GM12878 (cell line): ENCODE measurements at regions not wholly inside any gene's neighbourhood (a gene's known extent, or its start where the extent isn't known, plus 50 kb on each side); places are given as distances from the start of the nearest gene placed in this dataset.

Experiments used
- ATAC-seq: fragments of 200-7000 bp; cut with Tn5 transposase; 3 replicates; pipeline ENCODE4 v1.9.1; 2020; ENCODE audit warnings: mild to moderate bottlenecking, moderate library complexity
- BruUV-seq: library from RNA; stranded (reverse); fragments of 400-500 nt; replicated peaks from 2 replicates; lab custom pipeline; 2021; lab: Mats Ljungman, UMichigan
- CTCF ChIA-PET: fragments of 300-600 bp; sonication (Branson Sonifier 250); formaldehyde crosslinking; extraction: SDS; loops from one replicate; lab custom pipeline; 2021; ENCODE audit warnings: inconsistent platforms; lab: Yijun Ruan, JAX
- POLR2A ChIA-PET: fragments of 350-600 bp; formaldehyde crosslinking; extraction: SDS; loops from one replicate; lab custom pipeline; 2021; ENCODE audit warnings: inconsistent platforms; lab: Charles Lee
- RAD21 ChIA-PET: fragments of 300-600 bp; sonication (Branson Sonifier 250); formaldehyde crosslinking; loops from one replicate; lab custom pipeline; 2023; ENCODE audit warnings: antibody characterized with exemption; ENCODE audit not compliant: unreplicated experiment; lab: Charles Lee
- SMC1A ChIA-PET: fragments of 300-600 bp; sonication (Branson Sonifier 250); formaldehyde crosslinking; loops from one replicate; lab custom pipeline; 2023; ENCODE audit not compliant: unreplicated experiment, uncharacterized antibody; lab: Charles Lee
- DNase-seq: peaks from one replicate; pipeline ENCODE4 v3.0.0-alpha.2; 2011; ENCODE audit warnings: low read depth, low spot score
- FAIRE-seq: peaks from 3 replicates; lab custom pipeline; 2011; peaks lifted over from hg19 to GRCh38; lab: Jason Lieb, UNC
- H2AFZ ChIP-seq: 2 replicates; pipeline ENCODE4 v1.6.0; 2011; ENCODE audit warnings: low read depth, low read length, control low read depth; ENCODE audit not compliant: control insufficient read depth
- H3K27ac ChIP-seq: 2 replicates; pipeline ENCODE4 v1.5.1; 2011; ENCODE audit warnings: control low read depth; ENCODE audit not compliant: control insufficient read depth, insufficient read depth
- H3K27me3 ChIP-seq, 2 experiments: replicated peaks in 1 of 2; 2 replicates each; pipeline versions ENCODE4 v1.6.0 to v1.6.1; 2011; ENCODE audit warnings: low read length in 1 of 2; ENCODE audit not compliant: control insufficient read depth in 2 of 2, insufficient read depth in 2 of 2
- H3K36me3 ChIP-seq, 2 experiments: 2 replicates each; pipeline ENCODE4 v1.5.1; 2011; ENCODE audit warnings: low read length in 1 of 2; ENCODE audit not compliant: control insufficient read depth in 2 of 2, insufficient read depth in 2 of 2
- H3K4me1 ChIP-seq: 2 replicates; pipeline ENCODE4 v1.6.1; 2011; ENCODE audit warnings: mild to moderate bottlenecking, low read length, moderate library complexity, mixed read lengths; ENCODE audit not compliant: control insufficient read depth, insufficient read depth
- H3K4me2 ChIP-seq: 2 replicates; pipeline ENCODE4 v1.6.0; 2011; ENCODE audit warnings: control low read depth; ENCODE audit not compliant: control insufficient read depth, insufficient read depth
- H3K4me3 ChIP-seq: fragments of 200-600 bp; sonication (generic); 2 replicates; pipeline ENCODE4 v1.5.1; 2016
- H3K79me2 ChIP-seq: 2 replicates; pipeline ENCODE4 v1.6.0; 2011; ENCODE audit warnings: low read length; ENCODE audit not compliant: control insufficient read depth, insufficient read depth
- H3K9ac ChIP-seq: 2 replicates; pipeline ENCODE4 v1.8.0; 2011; ENCODE audit warnings: low read length, control low read depth, mixed read lengths; ENCODE audit not compliant: control insufficient read depth, insufficient read depth
- H3K9me3 ChIP-seq: replicated peaks from 3 replicates; pipeline ENCODE4 v1.5.1; 2011; ENCODE audit warnings: mild to moderate bottlenecking, low read length; ENCODE audit not compliant: control insufficient read depth, insufficient read depth
- H4K20me1 ChIP-seq: 2 replicates; pipeline ENCODE4 v1.6.0; 2011; ENCODE audit not compliant: control insufficient read depth, insufficient read depth
- BHLHE40 ChIP-seq, 2 experiments: fragments of 450-650 bp in 1 of 2; IDR thresholded peaks; 2 replicates each; pipeline ENCODE4 v1.6.1; 2011 to 2017; ENCODE audit warnings: low read depth in 2 of 2, borderline replicate concordance in 1 of 2, improper control_type of control experiment in 1 of 2, low read length in 1 of 2, mild to moderate bottlenecking in 1 of 2
- BMI1 ChIP-seq: fragments of 450-650 bp; IDR thresholded peaks from 2 replicates; pipeline ENCODE4 v1.6.1; 2016; ENCODE audit warnings: mild to moderate bottlenecking, moderate library complexity, borderline replicate concordance
- CBX5 ChIP-seq: sonication (generic); IDR thresholded peaks from 2 replicates; pipeline ENCODE4 v1.6.1; 2016; ENCODE audit warnings: low read depth, moderate library complexity, mild to moderate bottlenecking, inconsistent platforms
- CREB1 ChIP-seq: IDR thresholded peaks from 2 replicates; pipeline ENCODE4 v1.6.1; 2012; ENCODE audit warnings: low read depth, mild to moderate bottlenecking, inconsistent platforms
- EP300 ChIP-seq, 2 experiments: fragments of 150-350 bp in 1 of 2; IDR thresholded peaks; 2 replicates each; pipeline ENCODE4 v1.6.1; 2011 to 2012; ENCODE audit warnings: low read depth in 2 of 2, low read length in 2 of 2, borderline replicate concordance in 1 of 2, improper control_type of control experiment in 1 of 2, inconsistent platforms in 1 of 2; ENCODE audit not compliant: control insufficient read depth in 1 of 2
- GABPA ChIP-seq: IDR thresholded peaks from 2 replicates; pipeline ENCODE4 v1.6.1; 2014; ENCODE audit warnings: antibody characterized with exemption, low read depth, mild to moderate bottlenecking, inconsistent platforms
- HCFC1 ChIP-seq: fragments of 150-350 bp; IDR thresholded peaks from 2 replicates; pipeline ENCODE4 v1.6.1; 2014; ENCODE audit warnings: low read length
- PAX8 ChIP-seq: fragments of 450-650 bp; IDR thresholded peaks from 2 replicates; pipeline ENCODE4 v1.6.1; 2017; ENCODE audit warnings: mild to moderate bottlenecking, moderate library complexity
- PKNOX1 ChIP-seq: fragments of 450-650 bp; IDR thresholded peaks from 2 replicates; pipeline ENCODE4 v1.6.1; 2016; ENCODE audit warnings: mild to moderate bottlenecking
- PML ChIP-seq: IDR thresholded peaks from 2 replicates; pipeline ENCODE4 v1.6.1; 2012; ENCODE audit warnings: low read length, inconsistent platforms
- POLR2AphosphoS2 ChIP-seq: IDR thresholded peaks from 2 replicates; pipeline ENCODE4 v1.6.1; 2011; ENCODE audit warnings: low read depth, mild to moderate bottlenecking, low read length, improper control_type of control experiment, moderate library complexity
- SMC3 ChIP-seq: IDR thresholded peaks from 2 replicates; pipeline ENCODE4 v1.6.1; 2011; ENCODE audit warnings: low read length, improper control_type of control experiment, borderline replicate concordance
- STAT3 ChIP-seq: IDR thresholded peaks from 2 replicates; pipeline ENCODE4 v1.6.1; 2011; ENCODE audit warnings: low read depth, low read length, improper control_type of control experiment
- SUPT20H ChIP-seq: IDR thresholded peaks from 2 replicates; pipeline ENCODE4 v1.6.1; 2011; ENCODE audit warnings: low read depth, mild to moderate bottlenecking, low read length, moderate library complexity, borderline replicate concordance; ENCODE audit not compliant: control insufficient read depth
- ZNF622 ChIP-seq: fragments of 450-650 bp; IDR thresholded peaks from 2 replicates; pipeline ENCODE4 v1.6.1; 2017; ENCODE audit warnings: mild to moderate bottlenecking, inconsistent platforms
- WGBS: methylation state at CpG from one replicate; pipeline ENCODE4 v1.1.6; 2016; ENCODE audit warnings: low lambda C conversion rate; ENCODE audit not compliant: insufficient replicate concordance, insufficient coverage; ENCODE audit errors: missing lambda C conversion rate; 5-methylcytosine and 5-hydroxymethylcytosine counted together
- in situ Hi-C: fragments of 300-500 bp; cut with MboI; formaldehyde crosslinking; loops from 9 replicates; pipeline ENCODE4 v1.14.3; 2018; ENCODE audit warnings: mixed read lengths
- intact Hi-C: fragments of 100-400 bp; cut with micrococcal nuclease; formaldehyde crosslinking; loops from one replicate; pipeline ENCODE4 v1.14.2; 2022; ENCODE audit not compliant: unreplicated experiment
- TF ChIP-seq, protein P1 (sequence below): fragments of 450-650 bp; IDR thresholded peaks from 2 replicates; pipeline ENCODE4 v1.6.1; 2017; ENCODE audit warnings: low read depth, mild to moderate bottlenecking, moderate library complexity
- TF ChIP-seq, protein P2 (sequence below): IDR thresholded peaks from 2 replicates; pipeline ENCODE4 v1.6.1; 2011; ENCODE audit warnings: mild to moderate bottlenecking, low read depth, low read length, moderate library complexity; ENCODE audit not compliant: insufficient replicate concordance
- TF ChIP-seq, protein P3 (sequence below): fragments of 450-650 bp; IDR thresholded peaks from 2 replicates; pipeline ENCODE4 v1.6.1; 2016; ENCODE audit warnings: mild to moderate bottlenecking

DNA sequence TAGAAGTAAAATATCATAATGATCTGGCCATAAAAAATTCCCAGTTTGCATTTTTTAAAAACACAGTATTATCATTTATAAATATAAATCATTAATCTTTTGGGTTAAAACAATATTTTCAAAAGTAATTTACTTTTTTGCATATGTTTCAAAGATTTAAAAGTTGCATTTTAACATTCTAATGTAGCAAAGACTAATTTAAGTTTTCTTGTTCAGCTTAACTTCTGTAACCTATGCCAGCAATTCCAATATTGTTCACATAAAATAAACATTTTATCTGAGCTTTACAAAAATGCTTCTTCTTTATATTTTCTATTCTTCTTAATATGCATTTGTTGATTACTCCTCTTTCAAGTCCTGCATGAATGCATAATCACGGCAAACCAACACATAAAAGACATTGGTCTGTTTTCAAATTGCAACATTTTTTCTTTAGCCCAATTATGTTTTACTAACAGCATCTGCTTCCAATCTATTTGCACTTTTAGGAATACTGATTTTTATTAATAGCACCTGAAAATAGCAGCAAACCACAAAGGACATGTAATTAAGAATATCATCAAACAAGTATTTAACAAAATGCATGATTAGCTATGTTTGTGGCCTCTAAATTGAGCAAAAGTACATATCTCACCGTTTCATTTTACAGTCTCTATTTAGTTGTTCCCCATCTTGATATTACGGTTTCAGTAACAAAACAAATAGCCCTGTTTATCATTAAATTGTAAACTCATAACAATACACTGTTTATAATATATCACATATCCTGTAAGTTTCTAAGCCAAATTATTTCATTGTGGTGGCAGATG lies 286.9 kb upstream of the NFE2L3 start:
- Histone ChIP-seq H3K27me3 (peaks cover 0 to 20% of the 10 kb centered on the region in 2 experiments; a peak in 3 of 4 replicates), H2AFZ (no peak overlapping the region), H3K79me2 (no peaks in the 10 kb centered on the region), H4K20me1 (no peaks in the 10 kb centered on the region), H3K4me3 (no peak overlapping the region), H3K9ac (no peak overlapping the region), H3K27ac (no peak overlapping the region), H3K36me3 (no peaks in the 10 kb centered on the region), H3K9me3 (peaks cover 2% of the 10 kb centered on the region; the same call in 2 of the 3 replicates), H3K4me2 (no peak overlapping the region), H3K4me1 (no peaks in the 10 kb centered on the region)
- 25% methylated on average over 3 of the region's 3 CpGs for WGBS
- CTCF ChIA-PET, result interaction anchor here (0.7 to 2.2 kb wide), 4 partner anchors 11 to 998 kb away, joined by 3 to 8 read pairs (median 4); no protein-coding TSS in a partner anchor
- DNase-seq (no peak), ATAC-seq (no peak), FAIRE-seq (peak; percentile 71)
- intact Hi-C loops, result no loop called here
- in situ Hi-C loops, result loop anchor here (5.0 kb wide), 1 partner anchor 1292 kb away; the partner anchor contains the start of gene HOXA7
- SMC1A ChIA-PET, result interaction anchor here (0.9 to 1.5 kb wide), 6 partner anchors 8 to 571 kb away, joined by 3 to 6 read pairs (median 4); no protein-coding TSS in a partner anchor
- no TSS peak for BruUV-seq
- RAD21 ChIA-PET, result no interaction called here
- POLR2A ChIA-PET, result interaction anchor here (0.6 kb wide), 1 partner anchor 9 kb away, joined by 3 read pairs; no protein-coding TSS in a partner anchor
- TF ChIP-seq CBX5 (no peak), GABPA (no peak), BMI1 (no peak; the same call in 1 of the 2 replicates), SMC3 (no peak), CREB1 (no peak), BHLHE40 (IDR thresholded peaks at IDR 0.05; ENCODE audit: borderline replicate concordance in 1 of 2, low read depth in 2 of 2, low read length in 1 of 2) (no peak), PKNOX1 (no peak), EP300 (IDR thresholded peaks at IDR 0.05; ENCODE audit: borderline replicate concordance in 1 of 2, control insufficient read depth in 1 of 2, low read depth in 2 of 2, low read length in 2 of 2) (no peak), SUPT20H (no peak), PML (no peak), HCFC1 (no peak), STAT3 (no peak), ZNF622 (no peak), POLR2AphosphoS2 (no peak), PAX8 (no peak)
- TF ChIP-seq, protein P1, sequence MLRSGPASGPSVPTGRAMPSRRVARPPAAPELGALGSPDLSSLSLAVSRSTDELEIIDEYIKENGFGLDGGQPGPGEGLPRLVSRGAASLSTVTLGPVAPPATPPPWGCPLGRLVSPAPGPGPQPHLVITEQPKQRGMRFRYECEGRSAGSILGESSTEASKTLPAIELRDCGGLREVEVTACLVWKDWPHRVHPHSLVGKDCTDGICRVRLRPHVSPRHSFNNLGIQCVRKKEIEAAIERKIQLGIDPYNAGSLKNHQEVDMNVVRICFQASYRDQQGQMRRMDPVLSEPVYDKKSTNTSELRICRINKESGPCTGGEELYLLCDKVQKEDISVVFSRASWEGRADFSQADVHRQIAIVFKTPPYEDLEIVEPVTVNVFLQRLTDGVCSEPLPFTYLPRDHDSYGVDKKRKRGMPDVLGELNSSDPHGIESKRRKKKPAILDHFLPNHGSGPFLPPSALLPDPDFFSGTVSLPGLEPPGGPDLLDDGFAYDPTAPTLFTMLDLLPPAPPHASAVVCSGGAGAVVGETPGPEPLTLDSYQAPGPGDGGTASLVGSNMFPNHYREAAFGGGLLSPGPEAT, result no peak
- TF ChIP-seq, protein P2, sequence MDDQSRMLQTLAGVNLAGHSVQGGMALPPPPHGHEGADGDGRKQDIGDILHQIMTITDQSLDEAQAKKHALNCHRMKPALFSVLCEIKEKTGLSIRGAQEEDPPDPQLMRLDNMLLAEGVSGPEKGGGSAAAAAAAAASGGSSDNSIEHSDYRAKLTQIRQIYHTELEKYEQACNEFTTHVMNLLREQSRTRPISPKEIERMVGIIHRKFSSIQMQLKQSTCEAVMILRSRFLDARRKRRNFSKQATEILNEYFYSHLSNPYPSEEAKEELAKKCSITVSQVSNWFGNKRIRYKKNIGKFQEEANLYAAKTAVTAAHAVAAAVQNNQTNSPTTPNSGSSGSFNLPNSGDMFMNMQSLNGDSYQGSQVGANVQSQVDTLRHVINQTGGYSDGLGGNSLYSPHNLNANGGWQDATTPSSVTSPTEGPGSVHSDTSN, result no peak
- TF ChIP-seq, protein P3, sequence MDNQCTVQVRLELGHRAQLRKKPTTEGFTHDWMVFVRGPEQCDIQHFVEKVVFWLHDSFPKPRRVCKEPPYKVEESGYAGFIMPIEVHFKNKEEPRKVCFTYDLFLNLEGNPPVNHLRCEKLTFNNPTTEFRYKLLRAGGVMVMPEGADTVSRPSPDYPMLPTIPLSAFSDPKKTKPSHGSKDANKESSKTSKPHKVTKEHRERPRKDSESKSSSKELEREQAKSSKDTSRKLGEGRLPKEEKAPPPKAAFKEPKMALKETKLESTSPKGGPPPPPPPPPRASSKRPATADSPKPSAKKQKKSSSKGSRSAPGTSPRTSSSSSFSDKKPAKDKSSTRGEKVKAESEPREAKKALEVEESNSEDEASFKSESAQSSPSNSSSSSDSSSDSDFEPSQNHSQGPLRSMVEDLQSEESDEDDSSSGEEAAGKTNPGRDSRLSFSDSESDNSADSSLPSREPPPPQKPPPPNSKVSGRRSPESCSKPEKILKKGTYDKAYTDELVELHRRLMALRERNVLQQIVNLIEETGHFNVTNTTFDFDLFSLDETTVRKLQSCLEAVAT, result no peak
